ENCODE measurements at regions not wholly inside any gene's neighbourhood (a gene's known extent, or its start where the extent isn't known, plus 50 kb on each side); places are given as distances from the start of the nearest gene placed in this dataset.

- intact Hi-C loops (cut with micrococcal nuclease): no loop called here
- no peak overlapping the region for H3K4me2 ChIP-seq (replicated peaks; ENCODE audit: low read depth, low read length, poor library complexity, severe bottlenecking)
Observed at GRCh38 chr10:57891201-57892006, 376.3 kb downstream of the IPMK start.

More at GRCh38 chr10:57891201-57892006, 376.3 kb downstream of the IPMK start:
- peaks cover 3% of the 10 kb centered on the region for H3K9me3 Mint-ChIP-seq (ENCODE audit: insufficient read depth)
- ATAC-seq (ENCODE audit: low read depth): no peak
- no peak for DNase-seq
- no peaks in the 10 kb centered on the region for H3K27me3 Mint-ChIP-seq
- Histone ChIP-seq H2AFZ (ENCODE audit: insufficient read depth, low read depth, low read length, poor library complexity, severe bottlenecking) (no peak overlapping the region), H3K27me3 (replicated peaks in 1 of 4; ENCODE audit: control extremely low read depth in 1 of 4, control insufficient read depth in 3 of 4, insufficient read depth in 4 of 4, low read length in 3 of 4) (no peaks in the 10 kb centered on the region), H3K4me1 (ENCODE audit: control insufficient read depth in 2 of 2, insufficient read depth in 2 of 2, low read length in 2 of 2) (no peaks in the 10 kb centered on the region), H3K79me2 (ENCODE audit: control insufficient read depth, insufficient read depth, low read length) (no peaks in the 10 kb centered on the region), H3K27ac (ENCODE audit: low read length in 2 of 2) (no peak overlapping the region), H3K36me3 (replicated peaks in 1 of 2; ENCODE audit: control extremely low read depth in 1 of 2, control insufficient read depth in 1 of 2, extremely low read depth in 1 of 2, insufficient read depth in 2 of 2, low read length in 1 of 2) (no peaks in the 10 kb centered on the region), H3K4me3 (ENCODE audit: control extremely low read depth in 1 of 5, extremely low read depth in 1 of 5, insufficient read depth in 1 of 5, low read depth in 2 of 5, low read length in 4 of 5) (no peak overlapping the region), H3K9me3 (ENCODE audit: control extremely low read depth in 1 of 3, control insufficient read depth in 2 of 3, insufficient read depth in 1 of 3, low read length in 2 of 3) (no peaks in the 10 kb centered on the region), H4K20me1 (ENCODE audit: control insufficient read depth, insufficient read depth, low read length, poor library complexity, severe bottlenecking) (no peaks in the 10 kb centered on the region), H3K9ac (ENCODE audit: low read length) (no peak overlapping the region)
- 90% methylated on average over 5 of the region's 7 CpGs for WGBS (ENCODE audit: insufficient coverage)
- no peaks in the 10 kb centered on the region for H3K4me1 Mint-ChIP-seq
- TF ChIP-seq CTCF (IDR thresholded peaks at IDR 0.05) (no peak), EZH2 (IDR thresholded peaks at IDR 0.05; ENCODE audit: borderline replicate concordance, insufficient read depth, low read depth, low read length, poor library complexity, severe bottlenecking) (no peak)
- ChIA-PET POLR2A (no interaction called here), CTCF (no interaction called here)
- H3K27ac Mint-ChIP-seq: no peak overlapping the region
- no peak overlapping the region for H3K4me3 Mint-ChIP-seq
